ENCODE measurements at regions not wholly inside any gene's neighbourhood (a gene's known extent, or its start where the extent isn't known, plus 50 kb on each side); places are given as distances from the start of the nearest gene placed in this dataset.

GRCh38 chr4:129218360-129218759, 122.4 kb downstream of the C4orf33 start:
- TF ChIP-seq CTCF (IDR thresholded peaks at IDR 0.05): peak in 1 of 4 experiments; percentile 26
- TF ChIP-seq POLR2A (IDR thresholded peaks at IDR 0.05): no peak
- no peak for TF ChIP-seq POLR2AphosphoS5 (IDR thresholded peaks at IDR 0.05)
- no peak for TF ChIP-seq EP300 (IDR thresholded peaks at IDR 0.05)

Data from gastroesophageal sphincter (tissue), 3 donors.